ENCODE measurements at regions not wholly inside any gene's neighbourhood (a gene's known extent, or its start where the extent isn't known, plus 50 kb on each side); places are given as distances from the start of the nearest gene placed in this dataset.

DNA sequence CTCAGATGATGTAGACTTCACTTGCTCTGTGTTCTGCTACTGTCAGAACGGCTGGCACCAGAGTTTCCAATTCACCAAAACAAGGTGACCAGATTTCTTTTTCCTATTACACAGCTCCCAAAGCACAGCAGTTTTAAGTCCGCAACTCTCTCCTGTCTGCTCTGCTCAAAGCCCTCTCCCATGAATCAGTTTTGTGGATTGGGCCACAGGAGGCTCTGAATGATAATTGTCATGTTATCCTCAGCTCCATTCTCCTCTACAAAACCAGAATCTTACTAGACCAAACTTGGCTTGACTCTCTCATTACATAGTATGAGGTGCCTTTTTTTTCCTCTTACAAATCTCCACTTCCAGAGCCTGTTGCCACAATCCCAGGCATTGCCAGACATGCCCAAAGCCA is 223.5 kb downstream of the SNX13 start:
- DNase-seq (ENCODE audit: low read depth): no peak
- TF ChIP-seq, protein P1, sequence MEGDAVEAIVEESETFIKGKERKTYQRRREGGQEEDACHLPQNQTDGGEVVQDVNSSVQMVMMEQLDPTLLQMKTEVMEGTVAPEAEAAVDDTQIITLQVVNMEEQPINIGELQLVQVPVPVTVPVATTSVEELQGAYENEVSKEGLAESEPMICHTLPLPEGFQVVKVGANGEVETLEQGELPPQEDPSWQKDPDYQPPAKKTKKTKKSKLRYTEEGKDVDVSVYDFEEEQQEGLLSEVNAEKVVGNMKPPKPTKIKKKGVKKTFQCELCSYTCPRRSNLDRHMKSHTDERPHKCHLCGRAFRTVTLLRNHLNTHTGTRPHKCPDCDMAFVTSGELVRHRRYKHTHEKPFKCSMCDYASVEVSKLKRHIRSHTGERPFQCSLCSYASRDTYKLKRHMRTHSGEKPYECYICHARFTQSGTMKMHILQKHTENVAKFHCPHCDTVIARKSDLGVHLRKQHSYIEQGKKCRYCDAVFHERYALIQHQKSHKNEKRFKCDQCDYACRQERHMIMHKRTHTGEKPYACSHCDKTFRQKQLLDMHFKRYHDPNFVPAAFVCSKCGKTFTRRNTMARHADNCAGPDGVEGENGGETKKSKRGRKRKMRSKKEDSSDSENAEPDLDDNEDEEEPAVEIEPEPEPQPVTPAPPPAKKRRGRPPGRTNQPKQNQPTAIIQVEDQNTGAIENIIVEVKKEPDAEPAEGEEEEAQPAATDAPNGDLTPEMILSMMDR (conservative IDR thresholded peaks at IDR 0.05; ENCODE audit: low read depth, low read length): no peak
- no peak overlapping the region for H3K4me3 ChIP-seq (ENCODE audit: low read length)

DNA sequence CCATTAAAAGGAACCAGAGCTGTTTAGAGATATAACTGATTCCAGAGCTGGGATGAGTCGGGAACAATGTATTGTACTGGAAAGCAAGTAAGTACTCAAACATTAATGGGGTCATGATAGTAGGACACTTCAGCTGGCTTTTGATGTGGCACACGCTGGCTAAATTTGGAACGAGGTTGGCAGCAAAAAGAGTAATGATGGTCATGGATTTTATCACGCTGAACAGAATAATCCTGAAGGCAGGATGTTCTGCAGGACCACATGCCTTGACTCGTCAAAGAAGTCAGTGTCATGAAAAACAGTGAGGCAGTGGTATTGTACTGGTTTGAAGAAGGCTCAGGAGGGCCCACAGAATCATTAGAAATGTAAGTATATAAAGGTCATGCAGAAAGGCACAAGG is 220.3 kb downstream of the SNX13 start:
- no peak overlapping the region for H3K4me3 ChIP-seq (ENCODE audit: low read length)
- no peak for DNase-seq (ENCODE audit: low read depth)
- TF ChIP-seq, protein P1 (conservative IDR thresholded peaks at IDR 0.05; ENCODE audit: low read depth, low read length): no peak

DNA sequence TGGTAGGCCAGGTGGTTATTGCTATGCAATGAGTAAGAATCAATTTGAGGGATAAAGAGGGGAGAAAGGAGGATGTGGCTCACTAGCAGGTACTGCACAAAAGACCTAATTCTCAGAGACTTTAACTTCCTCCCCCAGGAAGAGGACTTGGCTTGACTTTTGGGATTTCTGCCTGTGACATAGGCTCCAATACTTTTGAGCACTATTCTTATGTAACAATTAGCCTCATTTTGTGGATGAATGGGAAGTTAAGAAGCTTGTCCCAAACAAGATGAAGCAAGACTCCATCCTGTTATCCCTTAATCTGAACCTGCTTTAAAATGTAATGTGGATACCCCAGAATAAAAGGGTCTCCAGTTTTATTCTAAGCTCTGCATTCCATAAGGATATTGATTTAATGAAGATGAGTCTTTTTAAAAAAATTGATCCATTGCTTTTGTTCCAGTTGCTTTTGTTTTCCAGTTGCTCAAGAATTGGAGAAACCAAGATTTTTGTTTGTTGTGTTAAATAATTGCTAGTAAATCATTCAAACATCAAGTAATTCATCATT is 218.5 kb downstream of the SNX13 start:
- H3K4me3 ChIP-seq (ENCODE audit: low read length): no peak overlapping the region
- TF ChIP-seq, protein P1 (conservative IDR thresholded peaks at IDR 0.05; ENCODE audit: low read depth, low read length): no peak
- DNase-seq (ENCODE audit: low read depth): no peak

DNA sequence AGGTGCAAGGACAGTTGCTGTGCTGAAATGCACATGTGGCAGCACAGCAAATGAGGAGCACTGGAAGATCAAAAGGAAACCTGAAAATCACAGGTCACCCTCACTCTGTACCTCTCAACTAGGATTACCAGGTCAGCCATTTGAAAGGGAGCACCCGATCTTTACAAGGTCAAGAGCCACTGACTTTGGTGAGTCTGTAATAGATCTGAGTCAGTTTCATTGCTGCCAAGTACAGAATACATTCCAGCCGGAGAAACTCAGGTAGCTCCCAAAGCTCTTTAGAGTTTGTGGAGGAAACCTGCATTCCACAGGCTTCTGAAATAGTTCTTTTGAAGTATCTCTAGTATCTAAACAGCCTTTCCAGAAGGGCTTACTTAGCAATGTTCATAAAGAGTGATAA is 217.5 kb downstream of the SNX13 start:
- DNase-seq (ENCODE audit: low read depth): no peak
- no peak overlapping the region for H3K4me3 ChIP-seq (ENCODE audit: low read length)
- TF ChIP-seq, protein P1 (conservative IDR thresholded peaks at IDR 0.05; ENCODE audit: low read depth, low read length): no peak

DNA sequence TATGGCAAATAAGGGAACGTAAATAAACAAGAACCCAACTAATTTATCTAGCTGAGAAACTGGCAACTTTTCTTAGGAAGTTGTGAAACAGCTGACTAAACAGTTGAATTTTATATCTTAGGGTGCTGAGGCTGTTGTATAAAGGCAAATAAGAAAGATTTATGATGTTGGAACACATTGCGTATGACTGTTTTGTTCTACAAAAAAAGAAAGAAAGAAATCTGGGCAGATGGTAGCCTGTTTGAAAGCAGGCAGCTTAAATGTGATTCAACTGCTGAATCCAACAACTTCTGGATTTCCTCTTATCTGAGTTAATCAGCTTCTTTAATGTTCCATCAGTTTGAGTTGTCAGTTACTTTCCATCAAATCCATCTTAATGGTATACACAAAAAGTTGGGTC is 214.5 kb downstream of the SNX13 start:
- TF ChIP-seq, protein P1 (conservative IDR thresholded peaks at IDR 0.05; ENCODE audit: low read depth, low read length): no peak
- no peak overlapping the region for H3K4me3 ChIP-seq (ENCODE audit: low read length)
- no peak for DNase-seq (ENCODE audit: low read depth)

DNA sequence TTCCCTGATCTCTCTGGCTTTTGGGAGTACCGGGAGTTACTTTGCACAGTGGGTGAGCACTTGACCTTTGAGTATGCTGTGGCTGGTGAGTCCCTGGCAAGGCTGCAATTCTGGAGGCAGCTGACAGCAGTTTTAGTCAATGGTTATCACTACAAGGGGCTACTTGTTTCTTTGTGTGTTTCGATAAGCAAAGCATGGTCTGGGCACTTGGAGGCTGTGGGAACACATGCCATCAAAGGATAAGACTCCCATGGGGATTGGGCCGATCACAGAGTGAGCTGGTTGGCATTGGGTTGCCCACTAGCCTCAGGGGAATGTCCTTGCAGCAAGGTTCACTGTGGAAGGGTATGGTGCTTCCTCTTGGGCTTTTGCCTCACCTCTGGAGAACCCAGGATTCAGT is 208.2 kb downstream of the SNX13 start:
- TF ChIP-seq, protein P1 (conservative IDR thresholded peaks at IDR 0.05; ENCODE audit: low read depth, low read length): no peak
- DNase-seq (ENCODE audit: low read depth): no peak
- H3K4me3 ChIP-seq (ENCODE audit: low read length): no peak overlapping the region

Data from retinal pigment epithelial cell (primary cell).